Right kidney (tissue), 1 donor: ENCODE measurements at regions not wholly inside any gene's neighbourhood (a gene's known extent, or its start where the extent isn't known, plus 50 kb on each side); places are given as distances from the start of the nearest gene placed in this dataset.

Experiments
- DNase-seq: peaks from one replicate; pipeline ENCODE4 v3.0.0-alpha.2; 2016

DNA sequence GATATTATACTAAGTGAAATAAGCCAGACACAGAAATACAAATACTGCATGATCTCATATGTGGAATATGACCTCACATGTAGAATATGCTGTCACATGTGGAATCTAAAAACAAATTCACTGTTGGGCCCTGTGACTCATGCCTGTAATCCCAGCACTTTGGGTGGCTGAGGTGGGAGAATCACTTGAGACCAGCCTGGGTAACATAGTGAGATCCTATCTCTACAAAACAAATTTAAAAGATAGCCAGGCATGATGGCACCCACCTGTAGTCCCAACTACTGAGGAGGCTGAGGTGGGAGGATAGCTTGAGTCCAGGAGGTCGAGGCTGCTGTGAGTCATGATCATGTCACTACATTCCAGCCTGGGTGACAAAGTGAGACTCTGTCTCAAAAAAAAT, 160.3 kb downstream of the PTEN start:
- DNase-seq = no peak

DNA sequence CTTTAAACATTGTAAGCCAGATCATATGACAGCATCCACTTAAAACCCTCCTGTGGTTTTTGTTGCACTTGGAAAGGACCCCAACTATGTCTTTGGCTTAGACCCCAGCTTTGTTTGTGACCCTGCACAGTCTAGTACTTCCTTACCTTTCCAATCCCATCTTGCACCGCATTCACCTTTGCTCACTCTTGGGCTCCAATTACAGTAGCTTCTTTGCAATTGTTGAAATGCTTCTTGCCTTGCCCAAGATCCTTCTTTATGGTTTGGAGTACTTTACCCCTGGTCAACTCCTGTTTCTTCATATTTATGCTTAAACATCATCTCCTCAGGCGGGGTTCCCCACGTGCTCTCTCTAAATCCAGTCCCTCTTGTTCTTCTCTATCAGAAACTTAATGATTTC, 162.6 kb downstream of the PTEN start:
- DNase-seq = no peak

DNA sequence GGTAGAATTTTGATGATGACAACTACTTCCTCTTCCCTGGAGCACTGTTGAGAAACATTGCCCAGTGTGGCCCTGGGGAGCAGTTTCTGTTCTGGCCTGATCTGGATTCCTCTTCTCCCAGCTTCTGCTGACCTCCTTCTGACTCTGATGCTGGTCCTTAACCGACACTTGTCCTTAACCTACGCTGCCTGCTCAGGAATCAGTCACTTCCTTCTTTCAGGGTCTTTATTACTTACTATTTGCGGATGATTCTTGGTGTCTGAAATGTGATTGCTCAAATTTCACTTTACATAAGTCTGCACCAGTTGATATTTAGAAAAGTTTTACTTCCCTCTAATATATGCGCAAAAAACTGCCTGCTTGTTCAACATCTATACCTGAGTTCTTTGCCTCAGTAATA, 164.1 kb downstream of the PTEN start:
- DNase-seq = no peak

DNA sequence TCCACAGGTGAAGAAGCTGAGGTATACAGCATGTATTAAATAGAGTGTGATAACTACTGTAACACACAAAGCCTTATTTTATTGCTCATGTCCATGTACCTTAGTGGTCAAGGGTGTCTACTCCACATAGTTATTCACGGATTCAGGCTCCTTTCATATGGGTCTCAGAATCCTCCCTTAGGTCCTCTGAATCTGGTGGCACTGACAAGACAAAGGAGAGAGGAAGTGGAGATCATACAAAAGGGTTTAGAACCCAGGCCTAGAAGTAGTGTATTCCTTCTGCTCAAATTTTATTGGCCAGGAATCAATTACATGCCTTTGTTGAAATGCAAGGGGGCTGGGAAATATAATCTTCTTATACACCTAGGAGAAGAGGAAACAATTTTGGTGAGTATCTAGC, 164.6 kb downstream of the PTEN start:
- no peak for DNase-seq

DNA sequence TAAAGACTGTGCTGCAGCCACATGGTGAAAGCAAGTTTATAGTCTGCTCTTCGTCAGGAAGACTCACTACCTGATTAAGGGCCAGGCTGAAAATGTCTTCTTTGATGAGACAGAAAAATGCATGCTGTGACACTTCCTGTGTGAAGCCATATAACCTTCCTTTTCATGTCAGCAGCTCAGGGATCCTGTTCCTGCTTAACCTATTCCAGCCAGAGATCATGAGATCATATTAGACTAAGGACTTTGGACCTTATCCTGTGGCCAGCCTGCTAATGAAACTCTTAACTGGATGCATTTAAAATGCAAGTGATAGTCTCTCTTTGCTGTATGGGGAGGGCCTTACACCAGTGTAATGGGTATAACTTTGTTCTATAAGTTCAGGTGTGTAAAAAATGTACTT, 165.2 kb downstream of the PTEN start:
- no peak for DNase-seq

DNA sequence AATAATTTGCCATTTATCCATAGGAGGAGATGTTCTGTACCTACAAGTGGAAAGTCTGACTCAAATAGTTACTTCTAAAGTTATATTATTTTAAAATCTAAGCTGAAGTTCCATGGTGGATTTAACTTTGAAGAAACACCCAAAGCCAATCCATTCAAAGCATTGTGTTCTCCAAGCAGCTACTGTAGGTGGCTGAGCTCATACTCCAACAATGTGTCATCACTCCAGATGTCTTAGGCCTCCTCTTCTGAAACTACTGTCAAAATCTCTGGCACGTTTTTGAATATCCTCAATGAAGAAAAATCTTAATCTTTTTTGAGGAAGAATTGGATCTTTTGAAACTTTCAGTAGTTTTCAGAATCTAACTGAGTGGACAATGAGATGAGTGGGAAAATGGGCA, 169.1 kb downstream of the PTEN start:
- DNase-seq = no peak

DNA sequence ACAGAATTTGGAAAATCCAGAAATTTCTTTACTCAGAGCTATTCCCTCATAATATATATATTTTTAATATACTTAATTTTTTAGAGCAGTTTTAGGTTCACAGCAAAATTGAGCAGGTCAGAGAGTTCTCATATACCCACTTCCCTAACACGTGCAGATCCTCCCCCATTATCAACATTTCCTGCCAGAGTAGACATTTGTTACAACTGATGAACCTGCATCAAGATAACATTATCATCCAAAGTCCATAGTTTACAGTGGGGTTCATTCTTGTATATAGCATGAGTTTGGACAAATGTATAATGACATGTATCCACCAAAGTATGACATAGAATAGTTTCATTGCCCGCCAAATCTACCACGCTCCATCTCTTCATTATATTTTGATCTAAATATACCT, 170.0 kb downstream of the PTEN start:
- DNase-seq = no peak

DNA sequence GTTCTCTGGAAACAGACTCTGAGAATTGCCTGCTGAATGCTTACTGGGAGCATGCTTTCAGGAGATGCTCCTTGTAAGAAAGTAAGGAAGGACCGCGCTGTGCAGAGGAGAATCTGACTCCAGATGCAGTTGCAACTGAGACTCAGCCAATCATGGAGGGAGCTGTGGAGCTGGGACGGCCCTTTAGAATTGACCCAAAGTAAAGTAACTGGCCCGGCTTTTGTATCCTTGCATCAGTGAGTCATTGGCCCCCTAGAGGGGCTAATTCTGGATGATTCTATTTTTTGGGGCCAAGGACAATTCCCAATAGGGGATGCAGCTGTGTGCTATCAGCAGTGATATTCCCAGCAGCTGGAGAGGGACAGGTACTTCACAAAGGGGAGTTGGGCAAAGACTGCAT, 170.4 kb downstream of the PTEN start:
- DNase-seq = no peak

DNA sequence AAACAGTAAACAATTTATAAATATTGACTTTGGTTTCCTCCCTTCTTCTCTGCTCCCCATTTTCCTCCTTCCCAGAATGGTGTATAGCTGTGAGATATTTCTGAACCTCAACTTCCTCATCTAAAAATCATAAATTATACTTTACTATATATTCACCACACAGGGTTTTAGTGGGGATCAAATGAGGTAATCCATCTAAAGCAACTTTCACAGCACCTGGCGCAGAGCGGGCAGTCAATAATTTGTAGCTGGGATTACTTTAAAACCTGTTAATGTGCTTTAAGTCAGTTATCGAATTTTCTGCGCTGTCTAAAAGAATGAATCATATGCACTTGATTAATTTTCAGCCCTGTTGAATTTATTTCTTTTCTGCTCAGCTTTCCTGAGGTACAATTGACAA, 172.7 kb downstream of the PTEN start:
- DNase-seq = no peak

DNA sequence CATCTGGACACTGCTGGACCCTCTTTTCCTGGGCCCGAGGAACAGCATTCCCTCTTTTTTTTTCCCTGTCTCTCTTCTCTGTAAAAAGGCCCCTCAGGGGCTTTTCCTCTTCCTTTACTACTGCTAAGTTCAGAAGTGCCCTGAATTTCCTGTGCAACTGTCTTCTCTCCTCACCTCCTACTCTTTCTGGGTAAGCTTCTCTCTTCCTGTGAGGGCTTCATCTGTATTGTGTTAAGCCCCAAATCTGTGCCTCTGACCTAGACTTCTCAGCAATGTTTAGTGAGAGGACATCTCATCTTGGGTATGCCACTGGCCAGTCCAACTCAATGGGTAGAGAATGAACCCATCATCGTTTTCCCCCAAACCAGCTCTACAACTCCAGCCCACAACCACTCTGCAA, 174.2 kb downstream of the PTEN start:
- DNase-seq = no peak

DNA sequence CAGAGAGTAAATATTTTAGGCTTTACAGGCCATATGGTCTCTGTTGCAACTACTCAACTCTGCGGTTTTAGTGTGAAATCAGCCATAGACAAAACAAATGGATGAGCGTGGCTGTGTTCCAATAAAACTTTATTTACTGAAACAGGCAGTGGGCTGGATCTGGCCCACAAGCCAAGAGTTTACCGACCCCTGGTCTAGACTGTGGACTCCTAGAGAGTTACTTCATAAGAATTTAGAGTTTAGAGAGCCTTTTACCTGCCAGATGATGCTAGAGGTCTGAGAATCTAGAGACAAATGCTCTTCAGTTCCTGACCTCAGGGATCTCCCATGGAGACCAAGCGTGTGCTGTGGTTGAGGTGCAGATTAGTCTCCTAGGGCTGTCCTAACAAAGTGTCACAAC, 174.8 kb downstream of the PTEN start:
- DNase-seq = no peak

DNA sequence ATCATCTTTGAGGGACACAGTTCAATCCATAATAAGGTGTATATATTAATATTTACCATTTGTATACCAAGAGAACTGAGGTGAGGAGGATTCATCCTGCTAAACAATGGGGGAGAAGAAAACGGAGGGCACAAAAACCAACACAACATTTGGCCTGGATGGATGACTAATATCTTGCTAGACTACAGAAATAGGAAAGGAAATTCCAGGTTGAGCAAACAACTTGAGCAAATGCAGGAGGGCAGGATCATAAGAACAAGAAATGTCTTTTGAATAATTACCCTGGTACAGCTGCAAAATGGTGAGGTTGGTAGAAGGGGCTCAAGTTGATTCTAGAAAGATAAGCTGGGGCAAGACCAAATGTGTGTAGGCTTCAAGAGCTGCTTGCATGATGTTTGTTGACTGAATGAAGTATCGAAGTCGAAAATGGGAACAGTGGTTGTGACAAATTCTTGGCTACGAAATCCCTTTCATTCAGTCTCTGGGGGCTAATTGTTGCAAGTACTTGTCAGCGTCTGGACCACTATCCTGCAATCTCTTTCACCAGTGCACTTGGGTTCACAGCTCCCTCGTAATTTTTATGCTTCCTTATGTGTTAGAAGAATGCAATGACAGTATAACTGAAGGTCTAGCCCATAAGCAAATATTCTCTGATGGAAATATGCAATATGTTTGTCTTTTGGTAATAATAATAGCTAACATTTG, 176.2 kb downstream of the PTEN start:
- no peak for DNase-seq

DNA sequence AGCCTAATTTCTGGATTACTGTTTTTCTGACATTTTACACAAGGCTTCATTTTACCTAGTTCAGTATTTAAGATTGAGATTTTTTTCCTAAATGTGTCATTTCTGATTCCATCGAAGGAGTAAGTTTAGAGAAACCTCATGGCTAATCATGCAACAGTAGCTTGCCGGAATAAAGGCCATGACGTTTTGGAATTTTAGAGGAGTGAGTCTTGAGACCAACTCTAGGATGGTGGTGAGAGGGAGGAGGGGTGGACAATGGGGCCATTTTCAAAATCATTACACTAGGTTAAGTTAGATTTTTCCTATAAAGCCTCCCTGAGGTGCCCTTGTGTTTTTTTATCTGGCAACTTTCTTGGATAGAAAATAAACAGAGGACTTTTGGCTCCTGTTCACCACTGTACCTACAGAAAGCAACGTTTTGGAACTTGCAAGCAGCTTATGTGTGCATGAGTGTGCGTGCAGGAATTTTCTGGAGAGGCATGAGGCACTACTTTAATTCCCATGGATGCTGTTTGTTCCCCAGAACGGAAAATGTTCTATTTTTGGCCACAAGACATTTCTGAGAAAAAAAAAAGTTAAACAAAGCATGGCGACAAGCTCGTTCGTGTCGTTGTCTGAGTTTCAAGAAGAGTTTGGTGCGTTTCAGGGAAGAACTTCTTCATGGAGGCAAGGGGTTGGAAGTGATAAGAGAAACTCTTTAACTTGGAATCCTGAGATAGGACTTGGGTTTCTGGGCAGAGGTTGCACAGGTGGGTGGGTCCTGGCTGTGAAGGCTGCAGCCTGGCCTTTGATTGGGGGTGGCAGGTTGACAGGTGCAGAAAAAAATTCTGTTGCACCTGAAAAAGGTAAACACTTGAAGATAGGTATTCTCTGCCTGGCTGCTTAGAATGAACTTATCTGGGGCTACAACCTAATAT, 178.1 kb downstream of the PTEN start:
- no peak for DNase-seq

DNA sequence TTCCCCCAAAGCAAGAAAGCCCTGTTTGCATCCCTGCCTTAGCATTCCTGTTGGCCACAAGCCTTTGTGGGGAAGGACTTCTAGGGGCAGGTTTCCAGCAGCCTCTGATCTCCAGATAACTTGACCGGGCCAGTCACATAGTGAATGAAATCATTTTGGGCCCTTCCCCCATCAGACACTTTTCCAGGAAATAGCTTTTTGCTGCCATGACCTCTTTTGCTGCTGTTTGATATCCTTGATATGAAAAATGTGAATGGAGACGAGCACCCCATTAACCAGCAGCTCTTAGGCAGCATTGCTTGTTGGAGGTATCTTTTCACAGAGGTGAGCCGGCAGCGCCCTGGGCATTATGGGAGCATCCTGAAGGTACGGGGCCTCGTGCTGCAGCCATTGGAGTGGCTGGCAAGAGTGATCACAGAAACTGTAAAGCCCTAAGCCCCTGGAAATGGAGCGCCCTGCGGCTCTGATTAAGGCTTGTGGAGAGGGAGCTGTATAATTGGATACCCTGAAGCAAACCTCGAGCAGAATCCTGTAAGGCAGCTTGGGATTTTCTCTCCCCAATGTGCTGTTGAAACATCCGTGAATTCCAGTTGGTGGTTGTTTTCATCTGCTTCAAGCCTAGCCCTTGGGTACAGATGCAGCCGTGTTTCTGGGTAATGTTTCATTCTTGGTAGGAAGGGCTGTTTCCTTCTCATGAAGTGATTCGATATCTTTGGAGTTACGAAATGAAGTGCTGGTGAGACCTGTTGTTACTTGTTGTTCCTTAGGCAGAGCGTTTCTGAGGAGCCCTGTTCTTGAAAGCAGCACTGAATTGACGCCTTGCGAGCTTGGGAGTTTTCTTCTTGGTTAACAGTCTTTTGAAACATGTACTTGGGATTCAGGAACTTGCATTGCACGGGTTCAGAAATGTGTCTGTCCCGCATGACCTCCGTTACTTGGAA, 179.0 kb downstream of the PTEN start:
- DNase-seq = no peak

DNA sequence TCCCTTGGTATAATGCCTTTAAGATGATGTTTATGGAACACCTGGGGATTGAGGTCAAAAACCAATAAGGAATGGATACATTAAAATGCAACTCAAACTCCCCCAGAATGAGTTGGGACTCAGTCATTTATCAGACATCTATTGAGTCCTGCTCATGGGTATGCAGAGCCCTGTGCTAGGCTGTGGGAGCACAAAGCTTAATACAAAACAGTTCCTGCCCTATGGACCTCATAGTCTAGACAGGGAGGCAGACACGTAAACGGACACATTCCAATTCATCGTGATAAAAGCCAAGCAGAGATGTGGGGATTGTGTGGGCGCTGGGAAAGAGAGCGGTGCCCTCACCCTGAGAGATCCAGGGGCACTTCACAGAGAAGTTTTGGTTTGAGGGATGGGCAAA, 181.7 kb downstream of the PTEN start:
- no peak for DNase-seq

DNA sequence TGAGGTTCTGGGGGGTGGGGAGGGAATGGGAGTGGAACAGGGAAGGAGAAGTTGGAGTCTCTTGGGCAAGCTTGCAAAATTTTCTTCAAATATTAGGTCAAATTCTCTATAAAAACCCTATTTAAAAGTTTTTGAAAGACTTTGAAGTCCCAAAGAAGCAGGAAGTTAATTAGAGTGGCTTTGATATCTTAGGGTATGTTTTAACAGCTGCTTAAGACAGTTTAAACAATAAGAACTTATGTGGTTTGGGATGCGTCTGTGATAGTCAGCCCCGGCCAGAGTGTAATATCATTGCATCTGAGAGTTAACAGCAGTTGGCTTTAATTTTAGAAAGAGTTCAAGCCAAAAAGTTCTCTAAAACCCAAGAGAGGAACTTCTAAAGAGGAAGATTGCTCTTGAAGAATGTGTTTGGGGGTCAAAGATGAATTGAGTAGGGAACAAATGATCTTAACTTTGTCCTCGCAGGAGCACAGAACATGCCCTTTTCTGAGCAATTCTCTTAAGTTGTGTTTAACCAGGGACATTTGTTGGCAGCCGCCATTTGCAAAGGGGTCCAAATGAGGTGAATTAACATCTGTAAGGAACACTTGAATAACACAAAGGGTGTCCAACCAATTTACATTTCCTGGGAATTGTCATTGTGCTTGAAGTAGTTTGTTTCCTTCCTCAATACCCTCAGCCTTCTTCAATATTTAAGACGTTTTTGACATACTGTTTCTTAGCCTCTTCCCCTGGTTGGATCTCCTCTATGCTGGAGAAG, 182.4 kb downstream of the PTEN start:
- DNase-seq = no peak

DNA sequence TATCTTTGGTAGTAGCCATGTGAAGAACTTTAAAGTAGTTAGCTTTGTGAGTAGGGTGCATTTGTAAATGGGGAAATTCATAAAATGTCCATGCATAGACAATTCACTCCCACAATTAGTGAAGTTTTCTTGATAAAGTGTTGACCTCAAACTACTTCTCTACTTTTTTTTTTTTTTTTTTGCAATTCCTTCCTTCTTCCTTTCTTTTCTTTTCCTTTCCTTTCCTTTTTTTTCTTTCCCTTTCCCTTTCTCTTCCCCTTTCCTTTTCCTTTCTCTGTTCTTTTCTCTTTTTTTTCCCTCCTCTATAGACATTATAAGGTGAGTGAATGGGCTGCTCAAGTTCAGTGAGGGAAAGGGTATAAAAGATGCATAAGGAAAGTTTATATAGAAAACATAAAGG, 184.2 kb downstream of the PTEN start:
- DNase-seq = no peak

DNA sequence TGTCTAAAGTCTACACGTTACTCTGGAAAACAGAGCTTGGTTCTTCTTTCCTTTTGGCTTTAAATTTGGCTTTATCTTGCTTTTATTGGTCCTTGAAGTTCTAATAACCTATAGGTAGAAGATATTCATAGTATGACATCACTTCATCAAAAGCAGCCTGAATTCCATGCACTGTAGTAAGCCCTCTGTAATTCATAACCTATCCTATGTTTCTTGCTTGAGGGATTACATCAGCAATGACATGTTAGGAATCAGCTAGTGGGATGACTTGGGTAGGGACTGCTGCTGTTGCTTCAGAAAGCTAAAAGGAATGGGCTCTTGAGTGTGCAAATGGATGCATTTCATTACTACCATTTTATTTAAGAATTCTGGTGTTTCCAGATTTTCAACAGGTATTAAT, 184.9 kb downstream of the PTEN start:
- DNase-seq = no peak

DNA sequence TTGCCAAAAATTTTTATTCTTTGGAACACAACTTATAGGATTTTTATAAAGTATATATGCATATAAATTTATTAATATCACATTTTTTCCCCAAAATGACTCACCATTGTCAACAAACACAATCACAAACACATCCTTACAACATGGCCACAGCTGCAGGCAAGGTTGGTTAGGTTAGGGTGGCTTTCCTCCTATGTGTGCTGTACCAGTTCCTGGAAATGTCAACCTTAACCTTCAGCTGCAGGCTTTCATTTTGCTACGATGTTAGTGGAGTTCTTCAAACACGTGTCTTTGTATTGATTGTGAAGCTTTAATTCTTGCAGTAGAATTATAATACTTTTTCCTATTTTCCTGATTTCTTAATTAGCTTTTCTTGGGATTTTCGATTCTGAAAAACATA, 185.8 kb downstream of the PTEN start:
- no peak for DNase-seq

DNA sequence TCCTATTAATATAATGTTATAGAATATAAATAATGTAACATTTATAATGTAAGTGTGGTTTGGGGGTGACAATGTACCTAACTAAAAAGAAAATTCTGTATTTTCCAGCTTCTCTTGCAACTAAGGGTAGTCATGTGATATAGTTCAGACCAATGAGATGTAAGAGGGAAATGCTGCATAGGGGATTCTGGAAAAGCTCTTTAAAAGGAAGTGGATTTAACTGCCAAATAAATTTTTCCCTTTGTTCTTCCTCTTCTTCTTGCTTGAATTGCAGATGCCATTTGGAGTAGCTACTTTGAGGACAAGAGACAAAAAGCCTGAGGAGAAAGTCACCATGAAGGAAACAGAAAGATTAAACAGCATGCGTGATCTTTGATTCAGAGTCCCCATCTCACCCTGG, 194.3 kb downstream of the PTEN start:
- no peak for DNase-seq

DNA sequence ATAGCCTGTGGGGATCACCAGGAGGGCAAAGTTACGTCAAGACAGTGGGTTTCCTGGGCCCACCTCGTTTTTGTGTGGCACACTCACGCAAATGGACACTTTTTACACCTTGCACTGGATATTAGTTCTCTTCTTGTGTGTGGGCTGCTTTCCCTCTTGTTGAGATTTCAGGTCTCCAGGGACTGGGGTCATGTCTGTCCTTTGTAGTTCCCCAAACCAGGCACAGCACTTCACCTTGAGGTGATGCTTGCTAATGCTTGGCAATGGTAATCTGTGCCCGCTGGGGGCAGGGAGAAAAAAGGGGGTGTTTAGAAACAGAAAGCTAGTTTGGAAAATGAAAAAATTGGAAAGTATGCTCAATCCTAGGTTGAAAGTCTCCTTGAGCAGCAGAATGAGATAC, 195.3 kb downstream of the PTEN start:
- DNase-seq = no peak

DNA sequence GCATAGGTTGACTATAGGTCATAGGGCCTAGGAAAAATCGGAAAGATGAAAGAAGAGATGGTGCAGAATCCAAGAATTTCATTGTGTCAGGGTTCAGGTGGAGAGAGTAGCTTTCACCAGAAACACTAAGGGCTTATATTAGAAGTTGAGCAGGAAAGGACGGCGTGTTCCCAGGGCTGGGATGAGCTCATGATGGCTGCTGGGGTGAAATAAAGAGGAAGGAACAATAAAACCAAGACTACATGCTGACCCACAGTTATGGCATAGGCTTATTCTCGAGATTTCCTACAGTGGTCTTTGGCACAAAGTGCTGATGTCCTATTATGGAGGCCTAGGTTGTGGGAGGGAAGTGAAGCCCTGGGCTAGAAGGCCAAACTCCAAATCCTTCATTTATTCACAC, 195.8 kb downstream of the PTEN start:
- DNase-seq = no peak
